KMS-11 (cell line): ENCODE measurements at regions not wholly inside any gene's neighbourhood (a gene's known extent, or its start where the extent isn't known, plus 50 kb on each side); places are given as distances from the start of the nearest gene placed in this dataset.
"Not testable (repeated sequence)": the region's sequence is repeated elsewhere in the genome, so short reads cannot be mapped to it uniquely, and the experiment has no call there.

Experiments
- H2AFZ ChIP-seq: fragments of 200-600 bp; sonication (generic); 2 replicates; pipeline ENCODE4 v1.6.1; 2016; ENCODE audit warnings: antibody characterized with exemption, mixed run types, low read depth
- H3K27ac ChIP-seq: fragments of 200-600 bp; sonication (generic); 2 replicates; pipeline ENCODE4 v1.6.1; 2016; ENCODE audit warnings: mild to moderate bottlenecking, mixed run types
- H3K27me3 ChIP-seq: fragments of 200-600 bp; sonication (generic); 2 replicates; pipeline ENCODE4 v1.6.1; 2017; ENCODE audit warnings: mild to moderate bottlenecking, low read depth, mixed run types, moderate library complexity; ENCODE audit not compliant: insufficient read depth
- H3K36me3 ChIP-seq: fragments of 200-600 bp; sonication (generic); 2 replicates; pipeline ENCODE4 v1.6.1; 2017; ENCODE audit warnings: mild to moderate bottlenecking, mixed run types; ENCODE audit not compliant: insufficient read depth
- H3K4me1 ChIP-seq: fragments of 200-600 bp; sonication (generic); 2 replicates; pipeline ENCODE4 v1.6.1; 2016; ENCODE audit warnings: mild to moderate bottlenecking, low read depth, mixed run types; ENCODE audit not compliant: poor library complexity, severe bottlenecking
- H3K4me2 ChIP-seq: fragments of 200-600 bp; sonication (generic); 2 replicates; pipeline ENCODE4 v1.7.0; 2016; ENCODE audit warnings: mild to moderate bottlenecking, mixed run types
- H3K4me3 ChIP-seq: fragments of 200-600 bp; sonication (generic); IDR thresholded peaks from 2 replicates; pipeline ENCODE4 v1.6.1; 2017; ENCODE audit warnings: low read depth, low read length, mixed read lengths; ENCODE audit not compliant: insufficient read depth
- H3K79me2 ChIP-seq: fragments of 200-600 bp; sonication (generic); 2 replicates; pipeline ENCODE4 v1.6.1; 2016; ENCODE audit warnings: low read depth, mixed run types; ENCODE audit not compliant: insufficient read depth
- H3K9ac ChIP-seq: fragments of 200-600 bp; sonication (generic); 2 replicates; pipeline ENCODE4 v1.6.1; 2016; ENCODE audit warnings: mild to moderate bottlenecking, mixed run types
- H4K20me1 ChIP-seq: fragments of 200-600 bp; sonication (generic); 2 replicates; pipeline ENCODE4 v1.6.1; 2016; ENCODE audit warnings: mild to moderate bottlenecking, mixed run types; ENCODE audit not compliant: insufficient read depth
- CTCF ChIP-seq: fragments of 200-600 bp; sonication (generic); conservative IDR thresholded peaks from 2 replicates; pipeline ENCODE4 v1.6.1; 2017; ENCODE audit warnings: low read depth, mild to moderate bottlenecking, antibody characterized with exemption, low read length, moderate library complexity, mixed read lengths

GRCh38 chr7:11266101-11266500 is 292.4 kb downstream of the PHF14 start:
- Histone ChIP-seq H2AFZ (no peak overlapping the region), H3K9ac (no peak overlapping the region), H4K20me1 (no peaks in the 10 kb centered on the region), H3K4me1 (no peaks in the 10 kb centered on the region), H3K27ac (no peak overlapping the region), H3K4me2 (no peak overlapping the region), H3K36me3 (no peaks in the 10 kb centered on the region), H3K4me3 (no peak overlapping the region), H3K79me2 (no peaks in the 10 kb centered on the region), H3K27me3 (no peaks in the 10 kb centered on the region)
- no peak for TF ChIP-seq CTCF

GRCh38 chr7:11272352-11272751 is 298.7 kb downstream of the PHF14 start:
- TF ChIP-seq CTCF = no peak

GRCh38 chr7:11274074-11274473 is 300.4 kb downstream of the PHF14 start:
- Histone ChIP-seq H2AFZ (no peak overlapping the region), H3K4me1 (no peaks in the 10 kb centered on the region), H3K27ac (no peak overlapping the region), H3K27me3 (no peaks in the 10 kb centered on the region), H3K79me2 (no peaks in the 10 kb centered on the region), H3K4me2 (no peak overlapping the region), H3K36me3 (no peaks in the 10 kb centered on the region), H3K4me3 (no peak overlapping the region), H4K20me1 (no peaks in the 10 kb centered on the region), H3K9ac (no peak overlapping the region)
- no peak for TF ChIP-seq CTCF

More at GRCh38 chr7:11272352-11272751, 298.7 kb downstream of the PHF14 start:
- Histone ChIP-seq H4K20me1 (no peaks in the 10 kb centered on the region), H3K4me3 (no peak overlapping the region), H3K79me2 (no peaks in the 10 kb centered on the region), H3K9ac (no peak overlapping the region), H3K4me2 (no peak overlapping the region), H2AFZ (no peak overlapping the region), H3K36me3 (no peaks in the 10 kb centered on the region), H3K27me3 (no peaks in the 10 kb centered on the region), H3K27ac (no peak overlapping the region), H3K4me1 (no peaks in the 10 kb centered on the region)

GRCh38 chr7:11281953-11282352 is 308.3 kb downstream of the PHF14 start:
- Histone ChIP-seq H3K27me3 (no peaks in the 10 kb centered on the region), H3K4me3 (no peak overlapping the region), H3K36me3 (no peaks in the 10 kb centered on the region), H3K4me1 (no peaks in the 10 kb centered on the region), H3K27ac (no peak overlapping the region), H4K20me1 (no peaks in the 10 kb centered on the region), H2AFZ (no peak overlapping the region), H3K4me2 (no peak overlapping the region), H3K79me2 (no peaks in the 10 kb centered on the region), H3K9ac (no peak overlapping the region)
- no peak for TF ChIP-seq CTCF

- not testable (repeated sequence) for H3K9ac ChIP-seq, H3K4me3 ChIP-seq, H2AFZ ChIP-seq, H3K79me2 ChIP-seq, H3K36me3 ChIP-seq, H3K27ac ChIP-seq, H3K4me2 ChIP-seq, H4K20me1 ChIP-seq, H3K4me1 ChIP-seq, H3K27me3 ChIP-seq
These were observed 309.9 kb downstream of the PHF14 start for GRCh38 chr7:11283584-11283983.
